Neural progenitor cell (in vitro differentiated cells): ENCODE measurements at regions not wholly inside any gene's neighbourhood (a gene's known extent, or its start where the extent isn't known, plus 50 kb on each side); places are given as distances from the start of the nearest gene placed in this dataset.

Experiments used
- CTCF ChIP-seq: fragments of 200-600 bp; sonication (generic); IDR thresholded peaks from 2 replicates; pipeline ENCODE4 v1.5.1; 2017; ENCODE audit warnings: antibody characterized with exemption, mild to moderate bottlenecking
- EZH2 ChIP-seq: fragments of 200-600 bp; sonication (generic); IDR thresholded peaks from 2 replicates; pipeline ENCODE4 v1.6.1; 2017; ENCODE audit warnings: antibody characterized with exemption, mild to moderate bottlenecking, moderate library complexity
- EZH2phosphoT487 ChIP-seq: fragments of 200-600 bp; sonication (generic); IDR thresholded peaks from 2 replicates; pipeline ENCODE4 v1.6.1; 2017; ENCODE audit warnings: antibody characterized with exemption

- TF ChIP-seq CTCF (no peak), EZH2phosphoT487 (no peak), EZH2 (no peak)
Observed at GRCh38 chr3:75035146-75035545, 420.7 kb upstream of the CNTN3 start.
